Urothelium cell line (cell line): ENCODE measurements at regions not wholly inside any gene's neighbourhood (a gene's known extent, or its start where the extent isn't known, plus 50 kb on each side); places are given as distances from the start of the nearest gene placed in this dataset.

Source experiments
- DNase-seq: peaks from one replicate; pipeline ENCODE4 v3.0.0; 2011; ENCODE audit warnings: low spot score, mixed read lengths
- FAIRE-seq: peaks from 2 replicates; lab custom pipeline; 2011; peaks lifted over from hg19 to GRCh38; lab: Jason Lieb, UNC

DNA sequence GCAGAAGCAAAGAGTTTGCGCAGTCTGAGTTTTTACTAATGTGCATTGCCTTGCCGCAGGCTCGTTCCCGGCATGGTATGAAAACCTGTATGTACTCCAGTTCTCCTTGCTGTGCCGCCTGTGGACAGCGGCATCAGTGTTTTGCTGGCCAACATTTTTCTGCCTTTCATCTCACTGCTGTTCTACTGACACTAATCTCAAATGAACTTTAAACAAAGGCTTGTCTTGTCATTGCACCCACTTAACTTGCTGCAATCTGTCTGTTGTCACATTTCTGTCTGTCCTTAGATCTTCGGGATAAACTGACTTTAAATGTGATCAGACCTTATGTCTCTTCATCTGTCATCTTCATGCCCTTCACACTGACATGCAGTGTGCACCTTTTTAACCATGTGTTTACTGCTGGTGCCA is 71.7 kb upstream of the ZNRF2 start:
- DNase-seq = no peak
- peak; percentile 20 for FAIRE-seq

DNA sequence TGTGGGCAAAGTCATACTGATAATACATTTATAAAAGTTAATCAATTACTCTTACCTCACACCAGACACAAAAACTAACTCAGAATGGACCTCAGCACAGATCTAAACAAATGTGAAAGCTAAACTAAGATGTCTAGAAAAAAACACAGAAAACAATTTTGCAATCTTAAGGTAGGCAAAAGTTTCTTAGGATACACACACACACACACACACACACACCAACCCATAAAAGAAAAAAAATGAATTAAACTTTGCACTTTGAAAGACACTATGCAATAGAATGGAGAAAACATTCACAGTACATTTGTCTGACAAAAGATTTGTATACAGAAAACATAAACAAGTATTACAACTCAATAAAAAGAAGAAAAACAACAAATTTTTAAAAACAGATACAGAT is 70.8 kb upstream of the ZNRF2 start:
- FAIRE-seq = no peak
- DNase-seq = no peak

DNA sequence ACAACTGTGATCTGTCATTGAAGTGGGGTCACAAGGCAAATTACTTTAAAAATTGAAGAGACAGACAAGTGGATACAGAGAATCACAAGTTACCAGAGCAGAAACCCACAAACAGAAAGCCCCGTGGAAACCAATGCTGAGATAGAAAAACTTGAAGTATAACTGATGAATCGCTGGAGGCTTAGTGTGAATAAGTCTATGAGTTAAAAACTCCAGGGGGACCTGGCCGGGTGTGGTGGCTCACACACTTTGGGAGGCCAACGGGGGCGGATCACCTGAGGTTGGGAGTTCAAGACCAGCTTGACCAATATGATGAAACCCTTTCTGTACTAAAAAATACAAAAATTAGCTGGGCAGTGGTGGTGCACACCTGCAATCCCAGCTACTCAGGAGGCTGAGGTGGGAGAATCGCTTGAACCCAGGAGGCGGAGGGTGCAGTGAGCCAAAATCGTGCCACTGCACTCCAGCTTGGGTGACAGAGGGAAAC is 69.7 kb upstream of the ZNRF2 start:
- DNase-seq = no peak
- FAIRE-seq = no peak

DNA sequence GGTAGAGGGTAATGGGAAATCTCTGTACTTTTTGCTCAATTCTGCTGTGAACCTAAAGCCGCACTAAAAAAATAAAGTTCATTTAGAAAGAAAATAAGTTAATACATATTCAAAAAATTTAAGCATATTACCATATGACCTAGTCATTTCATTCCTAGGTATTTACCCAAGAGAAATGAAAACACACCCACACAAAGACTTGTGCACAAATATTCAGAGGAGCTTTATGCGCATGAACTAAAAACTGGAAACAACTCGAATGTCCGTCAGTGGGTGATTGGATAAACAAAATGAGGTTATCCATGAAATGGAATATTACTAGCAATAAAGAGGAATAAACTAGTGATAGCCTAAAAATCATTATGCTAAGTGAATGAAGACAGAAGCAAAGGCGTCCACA is 62.6 kb upstream of the ZNRF2 start:
- DNase-seq (no peak), FAIRE-seq (no peak)

DNA sequence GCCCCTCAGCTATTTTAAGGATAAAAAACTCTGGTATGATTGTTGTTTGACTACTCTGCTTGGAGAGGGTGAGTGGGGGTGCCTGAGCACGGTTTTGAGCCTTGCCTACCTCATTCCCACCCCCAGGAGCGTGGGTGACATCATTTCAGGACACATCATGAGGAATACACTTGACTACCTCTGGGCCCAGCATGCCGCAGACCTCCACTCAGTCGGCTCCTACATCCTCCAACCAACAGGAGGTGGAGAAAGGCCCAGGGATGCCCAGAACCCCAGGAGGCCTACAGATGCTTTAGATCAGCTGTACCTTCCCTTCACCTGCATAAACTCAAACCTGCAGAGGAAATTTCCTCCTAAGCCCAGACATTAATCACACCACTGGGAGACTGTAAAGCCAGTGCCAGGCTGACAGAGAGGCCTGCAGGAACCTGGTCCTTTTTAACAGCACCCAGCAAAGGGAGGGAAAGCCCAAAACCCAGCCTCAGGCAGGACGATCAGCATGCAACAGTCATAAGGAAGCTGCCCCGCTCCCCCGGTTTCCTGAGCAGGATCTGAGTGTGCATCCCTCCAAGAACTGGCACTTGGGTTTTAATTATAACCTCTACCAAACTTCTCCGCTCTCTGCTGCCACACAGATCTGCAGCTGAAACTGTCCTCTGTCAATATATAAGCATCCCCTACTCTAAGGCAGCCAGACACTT is 61.7 kb upstream of the ZNRF2 start:
- DNase-seq = no peak
- no peak for FAIRE-seq

DNA sequence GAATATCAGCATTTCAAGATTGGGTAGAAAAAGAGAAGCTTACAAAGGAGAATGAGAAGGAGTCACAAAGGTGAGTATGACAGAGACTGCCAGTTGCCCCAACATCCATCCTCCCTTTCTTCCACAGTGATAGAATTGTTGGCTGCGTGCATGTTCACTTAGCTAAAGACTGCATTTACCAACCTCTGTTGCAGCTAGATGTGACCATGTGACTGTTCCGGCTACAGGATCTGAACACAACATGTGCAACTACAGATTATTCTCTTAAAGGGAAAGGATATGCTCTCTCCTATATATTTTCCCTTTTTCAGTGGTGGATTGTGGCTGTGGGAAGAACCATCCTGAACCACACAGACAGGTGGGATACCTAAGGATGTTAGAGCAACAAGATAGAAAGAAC is 60.5 kb upstream of the ZNRF2 start:
- FAIRE-seq (peak; percentile 37), DNase-seq (no peak)

DNA sequence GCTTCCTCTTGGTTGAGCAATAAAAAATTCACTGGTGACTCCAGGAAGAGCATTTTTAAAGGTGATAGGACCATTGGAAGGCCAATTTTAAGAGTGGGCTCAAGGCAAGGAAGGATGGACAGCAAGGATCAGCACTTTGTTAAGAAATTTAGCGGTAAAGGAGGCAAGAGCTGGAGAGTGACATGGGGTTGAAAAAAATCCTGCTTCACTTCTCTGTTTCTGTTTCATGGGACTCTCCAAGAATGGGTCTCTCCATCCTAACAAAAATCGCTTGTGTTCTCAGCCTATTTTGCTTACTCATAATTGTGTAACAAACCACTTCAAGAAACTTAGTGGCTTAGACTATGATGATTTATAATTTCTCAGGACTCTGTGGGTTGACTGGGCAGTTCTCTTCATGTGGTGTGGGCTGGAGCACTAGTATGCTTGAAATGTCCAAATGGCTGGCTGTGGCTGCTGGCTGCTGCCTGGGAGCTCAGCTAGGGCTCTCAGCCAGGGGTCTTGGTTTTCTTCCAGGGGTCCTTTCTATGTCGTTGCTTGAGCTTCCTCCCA is 59.8 kb upstream of the ZNRF2 start:
- no peak for FAIRE-seq
- peak; percentile 55 for DNase-seq

DNA sequence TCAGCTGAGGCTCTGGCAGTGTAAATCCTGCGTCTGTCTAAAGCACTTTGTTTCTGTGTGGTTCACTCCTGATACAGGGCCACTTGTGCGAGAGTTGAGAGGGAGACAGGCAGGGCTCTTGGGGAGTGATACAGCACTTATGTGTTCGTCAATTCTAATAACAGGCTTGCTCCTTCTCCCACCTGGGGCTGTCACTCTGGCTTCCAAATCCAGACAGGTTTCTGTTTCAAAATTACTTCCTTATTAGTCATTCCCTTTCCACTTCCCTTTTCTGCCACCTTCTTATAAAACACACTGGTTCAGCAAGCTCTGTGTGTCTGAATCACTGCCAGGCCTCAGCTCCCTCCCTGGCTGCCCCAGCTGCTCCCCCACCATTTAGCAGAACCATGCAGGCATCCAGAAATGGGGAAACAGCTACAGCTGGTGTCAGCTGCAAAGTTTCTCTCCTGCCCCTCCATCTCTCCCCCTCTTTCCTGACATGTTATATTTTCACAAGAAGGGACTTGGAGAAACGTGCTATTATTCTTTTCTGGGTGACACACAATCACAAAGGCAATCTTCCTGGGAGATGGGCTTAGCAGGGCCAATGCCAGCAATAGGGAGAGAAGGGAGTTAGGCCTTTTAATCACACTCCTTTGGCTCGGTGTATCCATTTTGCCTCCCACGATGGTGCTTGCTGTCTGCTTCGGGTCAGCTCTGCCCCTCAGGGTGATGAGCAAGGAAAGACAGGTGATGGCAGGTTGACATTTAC is 58.4 kb upstream of the ZNRF2 start:
- peak; percentile 88 for DNase-seq
- FAIRE-seq = peak; percentile 89

DNA sequence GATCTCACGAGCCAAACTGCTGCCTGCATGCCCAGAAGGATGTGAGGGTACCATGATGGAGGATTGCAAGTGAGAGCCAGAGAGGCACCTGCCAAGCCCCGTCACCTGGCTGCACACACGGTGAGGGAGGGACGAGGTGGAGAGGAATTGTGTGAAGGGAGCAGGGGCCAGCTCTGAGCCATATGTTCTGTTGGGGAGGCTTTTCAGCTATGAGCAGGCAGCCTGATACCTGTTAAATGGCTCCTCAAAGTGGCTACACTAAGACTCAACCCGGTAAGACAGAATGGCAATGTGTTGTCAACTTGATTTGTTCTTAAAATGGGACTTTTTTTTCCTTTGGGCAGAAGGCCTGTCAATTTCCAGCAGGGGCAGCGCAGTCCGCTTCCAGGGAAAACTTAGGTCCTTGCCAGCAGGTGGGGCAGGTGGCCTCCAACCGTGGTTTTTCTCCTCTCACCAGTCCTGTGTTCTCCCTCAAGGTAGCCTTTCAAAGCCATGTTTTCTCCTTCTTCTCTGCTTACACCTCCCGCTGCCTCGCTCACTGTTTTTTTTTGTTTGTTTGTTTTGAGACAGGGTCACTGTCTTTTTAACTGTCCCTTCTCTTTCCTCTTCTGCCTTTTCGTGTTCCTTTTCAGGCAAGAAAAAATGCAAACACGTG is 57.7 kb upstream of the ZNRF2 start:
- DNase-seq = peak; percentile 66
- no peak for FAIRE-seq

DNA sequence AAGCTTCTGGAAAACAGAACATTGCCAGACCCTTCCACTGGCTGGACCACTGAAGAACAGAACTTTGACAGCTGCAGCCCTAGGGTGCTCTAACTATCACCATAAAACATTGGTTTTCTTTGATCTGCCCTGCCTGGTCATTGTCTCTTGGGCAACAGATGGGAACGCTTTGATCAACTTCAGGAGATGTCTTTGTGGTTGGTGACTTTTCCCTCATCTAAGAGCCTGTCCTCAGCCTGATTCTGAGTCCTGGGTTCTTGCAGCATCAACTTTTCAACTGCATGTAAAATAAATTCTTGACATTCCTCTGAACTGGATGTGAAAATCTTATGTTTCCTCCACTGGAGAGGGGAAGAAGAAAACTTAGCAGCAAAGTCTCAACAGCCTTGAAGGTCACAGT is 53.1 kb upstream of the ZNRF2 start:
- DNase-seq = no peak
- FAIRE-seq = no peak

DNA sequence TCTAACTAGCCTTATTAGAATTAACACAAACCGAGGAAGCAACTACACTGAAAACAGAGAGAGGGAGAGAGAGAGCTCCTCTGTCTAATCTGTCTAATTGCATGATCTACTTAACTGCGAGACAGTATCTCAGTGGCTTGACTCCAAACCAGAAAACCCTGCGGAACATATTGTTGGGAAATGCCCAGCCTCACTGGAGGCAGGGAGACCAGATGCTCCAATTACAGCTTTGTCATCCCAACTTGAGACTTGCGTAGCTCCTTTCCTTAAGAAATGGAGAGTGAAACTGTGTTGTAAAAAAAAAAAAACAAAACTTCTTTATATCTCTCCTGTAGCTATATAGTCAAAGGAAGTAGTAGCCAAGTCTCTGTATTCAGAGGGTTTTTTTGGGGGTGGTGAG is 52.0 kb upstream of the ZNRF2 start:
- DNase-seq (no peak), FAIRE-seq (no peak)
